Spleen (tissue), 11 donors: ENCODE measurements at regions not wholly inside any gene's neighbourhood (a gene's known extent, or its start where the extent isn't known, plus 50 kb on each side); places are given as distances from the start of the nearest gene placed in this dataset.

Source experiments
- DNase-seq: peaks from one replicate; pipeline ENCODE4 v3.0.0-alpha.2; 2020
- H3K27ac ChIP-seq, 8 donors: fragments of 200-600 bp; sonication (generic) in 7 of 8; 1 replicate in 4 of 8; 2 replicates in 4 of 8; pipeline versions ENCODE4 v1.5.0 to v1.8.0; 2016 to 2021; ENCODE audit warnings: inconsistent platforms in 4 of 8, mild to moderate bottlenecking in 4 of 8, moderate library complexity in 1 of 8
- H3K27me3 ChIP-seq, 7 donors: fragments of 200-600 bp; sonication (generic) in 6 of 7; replicated peaks in 1 of 7; 1 replicate in 4 of 7; 2 replicates in 3 of 7; pipeline versions ENCODE4 v1.5.0 to v1.8.0; 2016 to 2021; ENCODE audit warnings: inconsistent platforms in 3 of 7, mild to moderate bottlenecking in 1 of 7
- H3K36me3 ChIP-seq, 6 donors: fragments of 200-600 bp; sonication (generic) in 5 of 6; 1 replicate in 4 of 6; 2 replicates in 2 of 6; pipeline versions ENCODE4 v1.5.0 to v1.8.0; 2016 to 2021; ENCODE audit warnings: inconsistent platforms in 2 of 6
- H3K4me1 ChIP-seq, 6 donors: fragments of 200-600 bp; sonication (generic) in 5 of 6; 1 replicate in 3 of 6; 2 replicates in 3 of 6; pipeline versions ENCODE4 v1.5.0 to v1.8.0; 2016 to 2021; ENCODE audit warnings: inconsistent platforms in 3 of 6
- H3K4me3 ChIP-seq, 8 donors: fragments of 200-600 bp; sonication (generic) in 7 of 8; 1 replicate in 4 of 8; 2 replicates in 4 of 8; pipeline versions ENCODE4 v1.5.0 to v1.8.0; 2016 to 2021; ENCODE audit warnings: inconsistent platforms in 4 of 8, mild to moderate bottlenecking in 4 of 8, moderate library complexity in 2 of 8
- H3K9me3 ChIP-seq, 8 donors: fragments of 200-600 bp; sonication (generic) in 7 of 8; 1 replicate in 4 of 8; 2 replicates in 4 of 8; pipeline versions ENCODE4 v1.5.0 to v1.8.0; 2016 to 2021; ENCODE audit warnings: inconsistent platforms in 4 of 8
- POLR2A ChIP-seq, 3 donors: fragments of 450-650 bp; IDR thresholded peaks; one replicate each; pipeline ENCODE4 v1.5.1; 2017; ENCODE audit warnings: antibody characterized with exemption in 3 of 3, mild to moderate bottlenecking in 1 of 3
- POLR2AphosphoS5 ChIP-seq, 3 donors: sonication (generic); formaldehyde crosslinking; IDR thresholded peaks; one replicate each; pipeline ENCODE4 v1.5.1; 2017; ENCODE audit warnings: antibody characterized with exemption in 3 of 3
- whole genome bisulfite sequencing, 5 donors: extraction: QIAGEN DNeasy Blood & Tissue Kit in 3 of 5; methylation state at CpG; one replicate each; pipeline versions ENCODE4 v1.1.5 to v1.1.7; 2013 to 2018; 5-methylcytosine and 5-hydroxymethylcytosine counted together
- intact Hi-C: fragments of 100-400 bp; cut with DNase I; formaldehyde crosslinking; loops from one replicate; pipeline ENCODE4 v1.15.0; 2023; ENCODE audit warnings: low total_unique reads
- TF ChIP-seq, protein P1 (sequence below), 11 experiments: fragments of 200-600 bp in 7 of 11; fragments of 450-650 bp in 4 of 11; sonication (generic) in 4 of 11; IDR thresholded peaks in 8 of 11; conservative IDR thresholded peaks in 3 of 11; 1 replicate in 7 of 11; 2 replicates in 4 of 11; pipeline versions ENCODE4 v1.4.0 to v1.8.0; 2016 to 2021; ENCODE audit warnings: antibody characterized with exemption in 11 of 11, inconsistent platforms in 4 of 11, mild to moderate bottlenecking in 1 of 11
- donor health status: healthy with polysubstance abuse.
- donor health status: DM: no; HTN: no; CAD: no; lungs with moderate emphysema.
- donor health status: DM: no; HTN: no; CAD: no.
- donor health status: Bipolar disorder and iron deficiency.
- donor health status: healthy.
- donor health status: DM: no; HTN: no; CAD: no.
- donor health status: DM: yes; HTN: yes; CAD: no.

DNA sequence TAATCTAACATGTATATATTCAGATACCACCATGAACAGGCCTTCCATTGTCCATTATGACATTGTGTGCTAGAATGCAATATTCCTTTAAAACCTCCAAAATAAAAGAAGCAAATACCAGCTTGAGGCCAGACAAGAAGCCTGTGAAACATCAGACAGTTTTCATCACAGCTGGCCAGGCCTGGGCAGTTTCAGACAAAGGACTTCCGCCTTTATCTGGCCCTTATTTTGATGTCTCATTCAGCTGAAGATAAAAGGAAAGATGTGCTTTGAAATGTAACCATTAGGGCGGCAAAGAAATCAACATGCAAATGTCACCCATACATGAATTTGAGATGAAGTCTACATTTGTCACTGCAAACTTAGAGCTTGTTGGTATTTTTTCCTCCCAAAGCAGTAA is 737.5 kb downstream of the KCNJ2 start:
- H3K4me1 ChIP-seq: no peaks in the 10 kb centered on the region
- H3K4me3 ChIP-seq: no peak overlapping the region
- no peaks in the 10 kb centered on the region for H3K36me3 ChIP-seq
- H3K27me3 ChIP-seq: no peaks in the 10 kb centered on the region
- H3K9me3 ChIP-seq: peaks cover 0 to 23% (median 7%) of the 10 kb centered on the region in 8 donors
- 52 to 81% (median 73%) methylated on average over 2 of the region's 2 CpGs for WGBS, 5 donors
- no peak for DNase-seq
- intact Hi-C loops: no loop called here
- no peak for TF ChIP-seq POLR2A (IDR thresholded peaks at IDR 0.05)
- no peak for TF ChIP-seq POLR2AphosphoS5 (IDR thresholded peaks at IDR 0.05)
- TF ChIP-seq, protein P1, sequence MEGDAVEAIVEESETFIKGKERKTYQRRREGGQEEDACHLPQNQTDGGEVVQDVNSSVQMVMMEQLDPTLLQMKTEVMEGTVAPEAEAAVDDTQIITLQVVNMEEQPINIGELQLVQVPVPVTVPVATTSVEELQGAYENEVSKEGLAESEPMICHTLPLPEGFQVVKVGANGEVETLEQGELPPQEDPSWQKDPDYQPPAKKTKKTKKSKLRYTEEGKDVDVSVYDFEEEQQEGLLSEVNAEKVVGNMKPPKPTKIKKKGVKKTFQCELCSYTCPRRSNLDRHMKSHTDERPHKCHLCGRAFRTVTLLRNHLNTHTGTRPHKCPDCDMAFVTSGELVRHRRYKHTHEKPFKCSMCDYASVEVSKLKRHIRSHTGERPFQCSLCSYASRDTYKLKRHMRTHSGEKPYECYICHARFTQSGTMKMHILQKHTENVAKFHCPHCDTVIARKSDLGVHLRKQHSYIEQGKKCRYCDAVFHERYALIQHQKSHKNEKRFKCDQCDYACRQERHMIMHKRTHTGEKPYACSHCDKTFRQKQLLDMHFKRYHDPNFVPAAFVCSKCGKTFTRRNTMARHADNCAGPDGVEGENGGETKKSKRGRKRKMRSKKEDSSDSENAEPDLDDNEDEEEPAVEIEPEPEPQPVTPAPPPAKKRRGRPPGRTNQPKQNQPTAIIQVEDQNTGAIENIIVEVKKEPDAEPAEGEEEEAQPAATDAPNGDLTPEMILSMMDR (IDR thresholded peaks at IDR 0.05 in 8 of 11, conservative IDR thresholded peaks at IDR 0.05 in 3 of 11): no peak
- no peak overlapping the region for H3K27ac ChIP-seq

DNA sequence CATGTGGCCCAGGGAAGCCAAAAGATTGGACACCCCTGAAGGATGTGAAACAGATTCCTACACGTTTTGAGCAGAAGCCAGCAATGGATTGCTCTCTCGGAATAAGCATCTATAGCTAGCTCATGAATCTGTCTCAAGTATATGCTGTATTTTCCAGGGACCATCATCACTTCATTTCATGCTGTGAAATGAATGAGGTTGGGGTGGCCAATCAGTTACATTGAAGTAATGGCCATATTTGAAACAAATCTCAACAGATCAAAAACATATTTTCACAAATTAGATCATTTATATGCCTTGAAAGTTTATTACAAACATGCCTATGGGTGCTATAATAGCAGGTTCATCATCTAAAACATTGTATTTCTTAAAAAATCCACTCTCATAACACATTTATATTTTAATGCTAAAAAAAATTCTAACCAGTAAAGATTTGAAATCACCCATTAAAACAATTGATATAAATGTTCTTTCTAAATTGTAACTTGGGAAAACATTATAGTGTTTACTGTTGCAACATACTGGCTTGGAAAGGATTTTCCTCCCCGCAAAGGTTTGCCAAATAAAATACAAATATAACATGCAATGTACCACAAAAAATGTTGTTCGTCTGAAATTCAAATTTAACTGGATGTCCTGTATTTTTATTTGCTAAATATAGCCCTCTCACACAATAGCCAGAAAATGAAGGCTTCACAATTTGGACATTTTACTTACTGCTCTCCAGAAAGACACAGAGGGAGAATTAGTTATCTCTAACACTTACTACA is 743.6 kb downstream of the KCNJ2 start:
- H3K4me3 ChIP-seq: no peak overlapping the region
- no peak overlapping the region for H3K27ac ChIP-seq
- H3K4me1 ChIP-seq: no peaks in the 10 kb centered on the region
- H3K9me3 ChIP-seq: peaks cover 2 to 36% (median 20%) of the 10 kb centered on the region in 8 donors
- no peaks in the 10 kb centered on the region for H3K36me3 ChIP-seq
- intact Hi-C loops: no loop called here
- TF ChIP-seq POLR2A (IDR thresholded peaks at IDR 0.05) (no peak), POLR2AphosphoS5 (IDR thresholded peaks at IDR 0.05) (no peak)
- TF ChIP-seq, protein P1 (IDR thresholded peaks at IDR 0.05 in 8 of 11, conservative IDR thresholded peaks at IDR 0.05 in 3 of 11): no peak
- no peak for DNase-seq
- no peaks in the 10 kb centered on the region for H3K27me3 ChIP-seq
- 40 to 69% (median 46%) methylated on average over 4 of the region's 4 CpGs for WGBS, 5 donors

DNA sequence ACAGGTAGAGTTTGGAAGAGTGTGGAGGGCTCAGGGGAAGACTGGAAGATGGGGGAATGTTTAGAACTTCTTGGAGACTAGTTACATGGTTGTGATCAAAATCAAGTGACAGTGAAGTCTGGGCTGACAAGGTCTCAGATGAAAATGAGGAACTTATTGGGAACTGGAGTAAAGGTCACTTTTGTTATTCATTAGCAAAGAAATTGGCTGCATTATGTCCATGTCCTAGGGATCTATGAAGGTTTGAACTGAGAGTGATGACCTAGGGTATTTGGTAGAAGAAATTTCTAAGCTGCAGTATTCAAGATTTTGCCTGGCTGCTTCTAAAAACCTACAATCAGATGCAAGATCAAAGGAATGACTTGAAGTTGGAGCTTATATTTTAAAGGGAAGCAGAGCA is 747.1 kb downstream of the KCNJ2 start:
- Histone ChIP-seq H3K36me3 (no peaks in the 10 kb centered on the region), H3K4me3 (no peak overlapping the region), H3K27ac (no peak overlapping the region), H3K9me3 (peaks cover 2 to 54% (median 43%) of the 10 kb centered on the region in 8 donors), H3K4me1 (no peaks in the 10 kb centered on the region), H3K27me3 (no peaks in the 10 kb centered on the region)
- TF ChIP-seq POLR2AphosphoS5 (IDR thresholded peaks at IDR 0.05) (no peak), POLR2A (IDR thresholded peaks at IDR 0.05) (no peak)
- TF ChIP-seq, protein P1 (IDR thresholded peaks at IDR 0.05 in 8 of 11, conservative IDR thresholded peaks at IDR 0.05 in 3 of 11): no peak
- DNase-seq: no peak
- intact Hi-C loops: no loop called here

GRCh38 chr17:70919241-70919640 is 749.9 kb downstream of the KCNJ2 start:
- intact Hi-C loops: no loop called here
- H3K4me1 ChIP-seq: no peaks in the 10 kb centered on the region
- WGBS, 5 donors: 39 to 91% (median 86%) methylated on average over 1 of the region's 1 CpG
- no peak overlapping the region for H3K4me3 ChIP-seq
- TF ChIP-seq POLR2A (IDR thresholded peaks at IDR 0.05) (no peak), POLR2AphosphoS5 (IDR thresholded peaks at IDR 0.05) (no peak)
- TF ChIP-seq, protein P1 (IDR thresholded peaks at IDR 0.05 in 8 of 11, conservative IDR thresholded peaks at IDR 0.05 in 3 of 11): no peak
- H3K27ac ChIP-seq: no peak overlapping the region
- no peak for DNase-seq
- H3K9me3 ChIP-seq: peaks cover 2 to 54% (median 43%) of the 10 kb centered on the region in 8 donors
- H3K27me3 ChIP-seq: no peaks in the 10 kb centered on the region
- H3K36me3 ChIP-seq: no peaks in the 10 kb centered on the region
